22Rv1 (cell line): ENCODE measurements at regions not wholly inside any gene's neighbourhood (a gene's known extent, or its start where the extent isn't known, plus 50 kb on each side); places are given as distances from the start of the nearest gene placed in this dataset.

Experiments
- ZFX ChIP-seq: fragments of 450-650 bp; IDR thresholded peaks from 2 replicates; pipeline ENCODE4 v1.6.1; 2017; ENCODE audit warnings: antibody characterized with exemption, borderline replicate concordance
- TF ChIP-seq, protein P1 (sequence below): fragments of 450-650 bp; IDR thresholded peaks from 2 replicates; pipeline ENCODE4 v1.5.1; 2017; ENCODE audit warnings: mild to moderate bottlenecking

DNA sequence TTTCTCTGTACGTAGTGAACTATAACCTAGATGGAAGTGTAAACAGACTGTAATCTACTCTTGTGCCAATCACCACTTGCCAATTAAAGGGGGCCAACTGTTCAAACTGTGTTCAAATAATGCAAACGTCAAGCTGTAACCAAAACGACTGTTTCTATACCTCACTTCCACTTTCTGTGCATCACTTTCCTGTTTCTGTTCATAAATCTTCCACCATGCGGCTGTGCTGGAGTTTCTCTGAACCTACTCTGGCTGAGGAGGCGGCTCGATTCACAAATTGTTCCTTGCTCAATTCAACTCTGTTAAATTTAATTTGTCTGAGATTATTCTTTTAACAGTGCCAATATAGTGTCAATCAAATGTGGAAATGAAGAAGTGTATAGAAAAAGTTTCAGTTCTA, 206.7 kb upstream of the TBC1D5 start:
- TF ChIP-seq, protein P1, sequence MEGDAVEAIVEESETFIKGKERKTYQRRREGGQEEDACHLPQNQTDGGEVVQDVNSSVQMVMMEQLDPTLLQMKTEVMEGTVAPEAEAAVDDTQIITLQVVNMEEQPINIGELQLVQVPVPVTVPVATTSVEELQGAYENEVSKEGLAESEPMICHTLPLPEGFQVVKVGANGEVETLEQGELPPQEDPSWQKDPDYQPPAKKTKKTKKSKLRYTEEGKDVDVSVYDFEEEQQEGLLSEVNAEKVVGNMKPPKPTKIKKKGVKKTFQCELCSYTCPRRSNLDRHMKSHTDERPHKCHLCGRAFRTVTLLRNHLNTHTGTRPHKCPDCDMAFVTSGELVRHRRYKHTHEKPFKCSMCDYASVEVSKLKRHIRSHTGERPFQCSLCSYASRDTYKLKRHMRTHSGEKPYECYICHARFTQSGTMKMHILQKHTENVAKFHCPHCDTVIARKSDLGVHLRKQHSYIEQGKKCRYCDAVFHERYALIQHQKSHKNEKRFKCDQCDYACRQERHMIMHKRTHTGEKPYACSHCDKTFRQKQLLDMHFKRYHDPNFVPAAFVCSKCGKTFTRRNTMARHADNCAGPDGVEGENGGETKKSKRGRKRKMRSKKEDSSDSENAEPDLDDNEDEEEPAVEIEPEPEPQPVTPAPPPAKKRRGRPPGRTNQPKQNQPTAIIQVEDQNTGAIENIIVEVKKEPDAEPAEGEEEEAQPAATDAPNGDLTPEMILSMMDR: no peak
- TF ChIP-seq ZFX: no peak
